ENCODE measurements at regions not wholly inside any gene's neighbourhood (a gene's known extent, or its start where the extent isn't known, plus 50 kb on each side); places are given as distances from the start of the nearest gene placed in this dataset.

- H3K36me3 ChIP-seq (ENCODE audit: low read depth): no peaks in the 10 kb centered on the region
- ATAC-seq (ENCODE audit: low read depth) (peak; percentile 60), DNase-seq (ENCODE audit: low spot score) (no peak)
- no peak overlapping the region for H3K4me3 ChIP-seq (ENCODE audit: severe bottlenecking)
- H3K4me1 ChIP-seq (ENCODE audit: insufficient read depth, poor library complexity, severe bottlenecking): peaks cover 26% of the 10 kb centered on the region
- no peaks in the 10 kb centered on the region for H3K9me3 ChIP-seq (ENCODE audit: severe bottlenecking)
- H3K27me3 ChIP-seq (ENCODE audit: insufficient read depth, poor library complexity, severe bottlenecking): no peaks in the 10 kb centered on the region
- TF ChIP-seq, protein P1, sequence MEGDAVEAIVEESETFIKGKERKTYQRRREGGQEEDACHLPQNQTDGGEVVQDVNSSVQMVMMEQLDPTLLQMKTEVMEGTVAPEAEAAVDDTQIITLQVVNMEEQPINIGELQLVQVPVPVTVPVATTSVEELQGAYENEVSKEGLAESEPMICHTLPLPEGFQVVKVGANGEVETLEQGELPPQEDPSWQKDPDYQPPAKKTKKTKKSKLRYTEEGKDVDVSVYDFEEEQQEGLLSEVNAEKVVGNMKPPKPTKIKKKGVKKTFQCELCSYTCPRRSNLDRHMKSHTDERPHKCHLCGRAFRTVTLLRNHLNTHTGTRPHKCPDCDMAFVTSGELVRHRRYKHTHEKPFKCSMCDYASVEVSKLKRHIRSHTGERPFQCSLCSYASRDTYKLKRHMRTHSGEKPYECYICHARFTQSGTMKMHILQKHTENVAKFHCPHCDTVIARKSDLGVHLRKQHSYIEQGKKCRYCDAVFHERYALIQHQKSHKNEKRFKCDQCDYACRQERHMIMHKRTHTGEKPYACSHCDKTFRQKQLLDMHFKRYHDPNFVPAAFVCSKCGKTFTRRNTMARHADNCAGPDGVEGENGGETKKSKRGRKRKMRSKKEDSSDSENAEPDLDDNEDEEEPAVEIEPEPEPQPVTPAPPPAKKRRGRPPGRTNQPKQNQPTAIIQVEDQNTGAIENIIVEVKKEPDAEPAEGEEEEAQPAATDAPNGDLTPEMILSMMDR (IDR thresholded peaks at IDR 0.05; ENCODE audit: poor library complexity, severe bottlenecking): no peak
- H3K27ac ChIP-seq (ENCODE audit: poor library complexity, severe bottlenecking): peak overlapping the region; percentile 49
Measured at GRCh38 chr11:28815110-28815509, 706.9 kb downstream of the METTL15 start.

DNA sequence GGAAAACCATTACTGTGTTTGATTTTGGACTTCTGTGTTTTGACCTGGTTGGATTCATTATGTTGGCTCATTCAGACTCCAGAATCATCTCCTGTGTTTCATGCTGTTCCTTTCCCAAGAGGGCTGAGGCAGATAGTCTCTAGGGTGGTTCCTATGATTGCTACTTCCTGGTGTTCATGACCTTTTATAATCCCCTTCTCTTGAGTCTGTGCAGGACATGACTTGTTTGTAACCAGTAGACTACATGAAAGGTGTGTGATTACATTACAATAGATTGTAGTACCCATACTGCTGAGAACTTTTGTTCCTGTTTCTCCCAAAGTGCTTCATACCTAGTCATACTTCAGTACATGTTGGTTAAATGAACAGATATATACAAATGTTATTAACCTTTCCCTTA, 700.6 kb downstream of the METTL15 start:
- peak; percentile 97 for ATAC-seq (ENCODE audit: low read depth)
- no peaks in the 10 kb centered on the region for H3K27me3 ChIP-seq (ENCODE audit: insufficient read depth, poor library complexity, severe bottlenecking)
- no peak for DNase-seq (ENCODE audit: low spot score)

DNA sequence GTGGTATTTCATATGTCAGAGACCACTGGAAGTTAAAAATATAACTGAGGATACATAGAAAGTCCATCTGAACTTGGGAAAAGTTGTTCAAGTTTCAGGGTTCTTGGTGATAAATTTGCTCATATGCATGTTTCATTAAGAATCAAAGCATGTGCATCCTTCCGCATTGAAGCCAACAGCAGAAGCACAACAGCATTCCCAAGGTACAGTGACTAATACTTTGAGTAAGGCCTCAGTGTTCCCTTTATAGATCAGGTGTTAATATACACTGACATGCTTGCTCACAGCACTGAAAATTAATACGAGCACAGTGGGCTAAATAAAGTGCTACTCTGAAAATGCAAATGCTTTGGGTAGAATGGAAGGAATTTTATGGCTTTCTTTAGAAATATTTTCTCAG, 691.1 kb downstream of the METTL15 start:
- Histone ChIP-seq H3K27me3 (ENCODE audit: insufficient read depth, poor library complexity, severe bottlenecking) (no peaks in the 10 kb centered on the region), H3K27ac (ENCODE audit: poor library complexity, severe bottlenecking) (no peak overlapping the region), H3K9me3 (ENCODE audit: severe bottlenecking) (peaks cover 2% of the 10 kb centered on the region), H3K4me1 (ENCODE audit: insufficient read depth, poor library complexity, severe bottlenecking) (peaks cover 8% of the 10 kb centered on the region), H3K4me3 (ENCODE audit: severe bottlenecking) (no peak overlapping the region), H3K36me3 (ENCODE audit: low read depth) (no peaks in the 10 kb centered on the region)
- TF ChIP-seq, protein P1 (IDR thresholded peaks at IDR 0.05; ENCODE audit: poor library complexity, severe bottlenecking): no peak
- ATAC-seq (ENCODE audit: low read depth) (peak; percentile 31; the same call in 1 of the 3 replicates), DNase-seq (ENCODE audit: low spot score) (no peak)

More for the DNA sequence above, 700.6 kb downstream of the METTL15 start:
- peak overlapping the region; percentile 47 for H3K27ac ChIP-seq (ENCODE audit: poor library complexity, severe bottlenecking)
- H3K4me3 ChIP-seq (ENCODE audit: severe bottlenecking): no peak overlapping the region
- H3K9me3 ChIP-seq (ENCODE audit: severe bottlenecking): no peaks in the 10 kb centered on the region
- no peaks in the 10 kb centered on the region for H3K36me3 ChIP-seq (ENCODE audit: low read depth)
- TF ChIP-seq, protein P1 (IDR thresholded peaks at IDR 0.05; ENCODE audit: poor library complexity, severe bottlenecking): no peak
- peaks cover 19% of the 10 kb centered on the region for H3K4me1 ChIP-seq (ENCODE audit: insufficient read depth, poor library complexity, severe bottlenecking)

DNA sequence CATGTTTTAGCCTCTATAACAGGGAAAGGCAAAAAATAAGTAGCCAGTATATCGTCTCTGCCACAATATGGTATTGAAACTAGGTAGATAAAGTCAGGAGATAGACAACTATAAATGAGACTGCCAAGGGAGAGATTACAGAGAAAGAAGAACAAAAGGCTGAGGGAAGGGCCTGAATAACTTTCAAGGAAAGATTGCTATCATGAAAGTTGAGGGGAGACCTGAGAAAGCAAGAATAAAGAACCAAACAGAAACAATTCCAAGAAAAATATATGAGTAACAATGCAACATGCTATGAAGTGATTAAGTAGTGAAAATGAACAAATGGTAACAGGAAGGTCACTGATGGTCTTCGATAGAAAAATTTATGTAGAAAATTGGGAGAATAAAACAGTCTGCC, 690.1 kb downstream of the METTL15 start:
- DNase-seq (ENCODE audit: low spot score) (no peak), ATAC-seq (ENCODE audit: low read depth) (no peak)
- Histone ChIP-seq H3K27me3 (ENCODE audit: insufficient read depth, poor library complexity, severe bottlenecking) (no peaks in the 10 kb centered on the region), H3K27ac (ENCODE audit: poor library complexity, severe bottlenecking) (no peak overlapping the region), H3K4me1 (ENCODE audit: insufficient read depth, poor library complexity, severe bottlenecking) (peaks cover 10% of the 10 kb centered on the region), H3K36me3 (ENCODE audit: low read depth) (no peaks in the 10 kb centered on the region), H3K9me3 (ENCODE audit: severe bottlenecking) (peaks cover 2% of the 10 kb centered on the region), H3K4me3 (ENCODE audit: severe bottlenecking) (no peak overlapping the region)
- TF ChIP-seq, protein P1 (IDR thresholded peaks at IDR 0.05; ENCODE audit: poor library complexity, severe bottlenecking): no peak

DNA sequence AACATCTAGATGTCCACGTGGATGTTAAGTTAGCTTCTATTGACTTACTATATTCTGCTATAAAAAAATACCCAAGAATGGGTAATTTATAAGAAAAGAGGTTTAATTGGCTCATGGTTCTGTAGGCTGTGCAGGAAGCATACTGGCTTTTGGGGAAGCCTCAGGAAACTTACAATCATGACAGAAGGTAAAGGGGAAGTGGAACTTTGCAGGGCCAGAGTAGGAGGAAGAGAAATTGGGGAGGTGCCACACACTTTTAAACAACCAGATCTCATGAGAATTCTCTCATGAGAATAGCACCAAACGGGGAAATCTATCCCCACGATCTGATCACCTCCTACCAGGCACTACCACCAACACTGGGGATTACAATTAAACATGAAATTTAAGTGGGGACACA, 689.3 kb downstream of the METTL15 start:
- ATAC-seq (ENCODE audit: low read depth) (no peak), DNase-seq (ENCODE audit: low spot score) (no peak)
- H3K36me3 ChIP-seq (ENCODE audit: low read depth): no peaks in the 10 kb centered on the region
- no peaks in the 10 kb centered on the region for H3K27me3 ChIP-seq (ENCODE audit: insufficient read depth, poor library complexity, severe bottlenecking)
- H3K4me1 ChIP-seq (ENCODE audit: insufficient read depth, poor library complexity, severe bottlenecking): peaks cover 10% of the 10 kb centered on the region
- no peak overlapping the region for H3K4me3 ChIP-seq (ENCODE audit: severe bottlenecking)
- TF ChIP-seq, protein P1 (IDR thresholded peaks at IDR 0.05; ENCODE audit: poor library complexity, severe bottlenecking): no peak
- peaks cover 2% of the 10 kb centered on the region for H3K9me3 ChIP-seq (ENCODE audit: severe bottlenecking)
- no peak overlapping the region for H3K27ac ChIP-seq (ENCODE audit: poor library complexity, severe bottlenecking)

Measured in RWPE2 (cell line).